GM23248 (cell line): ENCODE measurements at regions not wholly inside any gene's neighbourhood (a gene's known extent, or its start where the extent isn't known, plus 50 kb on each side); places are given as distances from the start of the nearest gene placed in this dataset.

Experiments used
- DNase-seq: peaks from one replicate; pipeline ENCODE4 v3.0.0-alpha.2; 2015
- H2AFZ ChIP-seq: fragments of 200-600 bp; sonication (generic); 2 replicates; pipeline ENCODE4 v1.6.1; 2016; ENCODE audit warnings: antibody characterized with exemption
- H3F3A ChIP-seq: fragments of 200-600 bp; sonication (generic); 2 replicates; pipeline ENCODE4 v1.6.1; 2016; ENCODE audit warnings: mild to moderate bottlenecking, antibody characterized with exemption, mixed run types; ENCODE audit not compliant: insufficient read depth
- H3K27ac ChIP-seq: fragments of 200-600 bp; sonication (generic); 2 replicates; pipeline ENCODE4 v1.5.1; 2016; ENCODE audit warnings: mild to moderate bottlenecking
- H3K27me3 ChIP-seq: fragments of 200-600 bp; sonication (generic); replicated peaks from 2 replicates; pipeline ENCODE4 v1.6.1; 2016; ENCODE audit warnings: mild to moderate bottlenecking; ENCODE audit not compliant: insufficient read depth
- H3K36me3 ChIP-seq: fragments of 200-600 bp; sonication (generic); 2 replicates; pipeline ENCODE4 v1.6.1; 2016; ENCODE audit warnings: low read depth, mild to moderate bottlenecking
- H3K4me1 ChIP-seq: fragments of 200-600 bp; sonication (generic); 2 replicates; pipeline ENCODE4 v1.6.1; 2016; ENCODE audit warnings: mild to moderate bottlenecking; ENCODE audit not compliant: insufficient read depth
- H3K4me2 ChIP-seq: fragments of 200-600 bp; sonication (generic); one replicate; pipeline ENCODE4 v1.6.1; 2016; ENCODE audit warnings: mild to moderate bottlenecking; ENCODE audit not compliant: unreplicated experiment
- H3K4me3 ChIP-seq: fragments of 200-600 bp; sonication (generic); 2 replicates; pipeline ENCODE4 v1.5.1; 2016; ENCODE audit warnings: mild to moderate bottlenecking
- H3K79me2 ChIP-seq: fragments of 200-600 bp; sonication (generic); 2 replicates; pipeline ENCODE4 v1.6.1; 2016; ENCODE audit warnings: mild to moderate bottlenecking; ENCODE audit not compliant: insufficient read depth
- H3K9ac ChIP-seq: fragments of 200-600 bp; sonication (generic); 2 replicates; pipeline ENCODE4 v1.6.1; 2016; ENCODE audit warnings: mild to moderate bottlenecking
- H3K9me2 ChIP-seq: fragments of 200-600 bp; sonication (generic); 2 replicates; pipeline ENCODE4 v1.6.1; 2016; ENCODE audit warnings: mixed run types, mild to moderate bottlenecking, moderate library complexity; ENCODE audit not compliant: insufficient read depth
- H3K9me3 ChIP-seq: fragments of 200-600 bp; sonication (generic); one replicate; pipeline ENCODE4 v1.6.1; 2017; ENCODE audit warnings: low read depth
- H4K20me1 ChIP-seq: fragments of 200-600 bp; sonication (generic); 2 replicates; pipeline ENCODE4 v1.6.0; 2016; ENCODE audit not compliant: insufficient read depth
- EZH2 ChIP-seq: fragments of 200-600 bp; sonication (generic); IDR thresholded peaks from 2 replicates; pipeline ENCODE4 v1.6.1; 2018; ENCODE audit warnings: antibody characterized with exemption, mild to moderate bottlenecking; ENCODE audit not compliant: insufficient read depth, poor library complexity, severe bottlenecking
- EZH2phosphoT487 ChIP-seq: fragments of 200-600 bp; sonication (generic); IDR thresholded peaks from 2 replicates; pipeline ENCODE4 v1.6.1; 2018; ENCODE audit warnings: antibody characterized with exemption, moderate library complexity, mild to moderate bottlenecking, low read depth; ENCODE audit not compliant: insufficient read depth
- WGBS, 2 experiments: methylation state at CpG; one replicate each; pipeline ENCODE4 v1.1.6; 2015 to 2017; ENCODE audit warnings: low lambda C conversion rate in 2 of 2, low coverage in 1 of 2; ENCODE audit errors: missing lambda C conversion rate in 2 of 2; 5-methylcytosine and 5-hydroxymethylcytosine counted together
- in situ Hi-C: fragments of 300-500 bp; cut with MboI; formaldehyde crosslinking; loops from 2 replicates; pipeline ENCODE4 v1.15.0; 2020

GRCh38 chr2:208579678-208580077, 173.1 kb downstream of the PTH2R start:
- no peak overlapping the region for H3K27ac ChIP-seq
- no peaks in the 10 kb centered on the region for H4K20me1 ChIP-seq
- H3K9me2 ChIP-seq = no peaks in the 10 kb centered on the region
- no peak for DNase-seq
- in situ Hi-C loops = no loop called here
- H3K79me2 ChIP-seq = no peaks in the 10 kb centered on the region
- H3K4me1 ChIP-seq = no peaks in the 10 kb centered on the region
- no peak overlapping the region for H2AFZ ChIP-seq
- H3K4me3 ChIP-seq = no peak overlapping the region
- TF ChIP-seq EZH2phosphoT487 (no peak), EZH2 (no peak)
- no peak overlapping the region for H3K9ac ChIP-seq
- 0 to 2% methylated on average over 1 of the region's 1 CpG for WGBS, 2 experiments
- no peaks in the 10 kb centered on the region for H3K27me3 ChIP-seq
- H3K9me3 ChIP-seq = no peaks in the 10 kb centered on the region
- no peak overlapping the region for H3K4me2 ChIP-seq
- no peaks in the 10 kb centered on the region for H3K36me3 ChIP-seq
- no peaks in the 10 kb centered on the region for H3F3A ChIP-seq

DNA sequence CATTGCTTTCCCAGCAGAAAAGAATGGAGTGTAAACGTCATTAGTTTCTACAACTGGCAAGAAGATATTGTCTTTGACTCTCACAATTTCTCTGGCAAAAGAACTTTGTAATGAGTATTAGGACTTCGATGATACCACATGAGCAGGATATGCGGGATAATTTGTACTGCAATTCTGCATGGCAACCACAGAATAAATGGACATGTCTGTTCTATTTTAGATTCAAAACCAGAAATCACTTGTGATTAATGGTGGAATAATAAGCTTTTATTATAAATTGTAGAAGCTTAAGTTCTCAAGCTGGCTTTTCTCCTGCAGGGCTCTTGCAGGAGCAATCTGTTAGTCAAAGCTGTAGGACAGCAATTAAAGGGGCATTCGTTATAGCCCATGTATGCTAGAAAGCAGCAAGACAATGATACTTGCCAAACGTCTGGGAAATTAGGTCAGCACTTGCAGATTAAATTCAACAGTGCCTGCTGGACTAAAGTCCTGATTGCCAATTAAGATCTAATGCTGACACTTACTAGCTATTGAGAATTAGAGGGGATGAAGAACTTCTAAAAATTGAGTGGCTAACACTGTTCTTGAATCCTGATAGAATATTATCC, 177.9 kb downstream of the PTH2R start:
- H3K4me1 ChIP-seq = no peaks in the 10 kb centered on the region
- H3K36me3 ChIP-seq = no peaks in the 10 kb centered on the region
- no peak for DNase-seq
- no peaks in the 10 kb centered on the region for H3K27me3 ChIP-seq
- 16 to 20% methylated on average over 5 of the region's 5 CpGs for WGBS, 2 experiments
- no peak overlapping the region for H3K4me2 ChIP-seq
- H3F3A ChIP-seq = no peaks in the 10 kb centered on the region
- no peak overlapping the region for H2AFZ ChIP-seq
- H3K9me2 ChIP-seq = no peaks in the 10 kb centered on the region
- H3K4me3 ChIP-seq = no peak overlapping the region
- in situ Hi-C loops = no loop called here
- TF ChIP-seq EZH2 (no peak), EZH2phosphoT487 (no peak)
- H3K9ac ChIP-seq = no peak overlapping the region
- no peaks in the 10 kb centered on the region for H3K79me2 ChIP-seq
- no peaks in the 10 kb centered on the region for H3K9me3 ChIP-seq
- H3K27ac ChIP-seq = no peak overlapping the region
- H4K20me1 ChIP-seq = no peaks in the 10 kb centered on the region

DNA sequence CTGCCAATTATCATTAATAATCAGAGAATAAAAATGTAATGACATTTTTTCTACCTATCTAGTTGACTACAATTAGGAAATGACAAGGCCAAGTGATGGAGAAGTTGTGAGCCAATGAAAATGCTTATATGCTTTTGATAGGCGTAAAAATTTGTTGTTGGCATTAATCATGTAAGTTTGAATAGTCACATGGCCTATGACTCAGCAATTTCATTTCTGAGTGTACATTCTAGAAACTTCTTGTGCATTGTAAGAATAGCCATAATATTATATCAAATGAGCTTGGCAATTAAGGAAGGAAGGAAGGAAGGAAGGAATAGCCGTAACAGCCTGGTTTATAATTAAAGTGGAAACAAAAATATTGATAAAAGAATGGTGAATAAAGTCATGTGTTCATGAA, 179.9 kb downstream of the PTH2R start:
- Histone ChIP-seq H3K9ac (no peak overlapping the region), H3F3A (no peaks in the 10 kb centered on the region), H3K36me3 (no peaks in the 10 kb centered on the region), H3K4me2 (no peak overlapping the region), H3K79me2 (no peaks in the 10 kb centered on the region), H3K27ac (no peak overlapping the region), H3K27me3 (no peaks in the 10 kb centered on the region), H4K20me1 (no peaks in the 10 kb centered on the region), H3K4me1 (no peaks in the 10 kb centered on the region), H3K9me3 (no peaks in the 10 kb centered on the region), H2AFZ (no peak overlapping the region), H3K9me2 (no peaks in the 10 kb centered on the region), H3K4me3 (no peak overlapping the region)
- in situ Hi-C loops = no loop called here
- no peak for DNase-seq
- 38 to 43% methylated on average over 2 of the region's 2 CpGs for WGBS, 2 experiments
- no peak for TF ChIP-seq EZH2phosphoT487
- no peak for TF ChIP-seq EZH2

DNA sequence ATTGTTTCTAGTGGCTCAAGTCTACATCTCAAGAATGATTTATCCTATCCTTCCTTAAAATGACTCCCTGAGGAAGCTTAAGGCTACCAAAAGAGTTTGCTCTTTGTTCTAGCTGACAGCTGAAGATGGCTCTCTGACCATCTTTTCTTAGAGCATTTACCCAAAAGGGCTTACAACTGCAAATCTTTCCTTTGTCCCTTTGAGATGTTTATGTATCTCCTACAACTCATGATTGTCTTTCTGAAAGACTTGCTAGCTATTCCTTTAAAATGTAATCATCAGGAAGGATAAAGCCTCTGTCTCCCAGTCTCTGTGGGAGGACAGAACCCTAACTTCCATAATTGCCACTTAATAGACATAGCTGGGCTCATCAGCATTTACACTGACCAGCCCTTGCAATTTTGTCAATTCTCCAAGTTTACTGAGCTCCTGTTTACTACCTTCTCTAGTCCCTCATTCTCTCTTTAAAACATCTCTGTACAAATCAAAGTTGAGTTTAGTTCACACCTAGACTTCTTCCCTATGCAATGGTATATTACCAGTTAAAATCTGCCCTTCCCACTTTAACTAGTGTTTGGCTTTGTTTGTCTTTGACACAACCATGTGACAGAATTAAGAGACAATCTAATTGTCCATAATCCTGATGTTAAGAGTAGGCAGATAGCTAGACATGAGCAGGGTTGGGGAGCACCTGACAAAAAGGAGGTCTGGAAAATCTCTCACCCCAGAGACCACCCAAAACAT, 188.2 kb downstream of the PTH2R start:
- in situ Hi-C loops = no loop called here
- H3K36me3 ChIP-seq = no peaks in the 10 kb centered on the region
- no peak overlapping the region for H2AFZ ChIP-seq
- no peak overlapping the region for H3K4me2 ChIP-seq
- no peak for DNase-seq
- H3K79me2 ChIP-seq = no peaks in the 10 kb centered on the region
- no peaks in the 10 kb centered on the region for H3K9me3 ChIP-seq
- no peak overlapping the region for H3K4me3 ChIP-seq
- H3K27me3 ChIP-seq = no peaks in the 10 kb centered on the region
- H3F3A ChIP-seq = no peaks in the 10 kb centered on the region
- H3K4me1 ChIP-seq = no peaks in the 10 kb centered on the region
- H3K9ac ChIP-seq = no peak overlapping the region
- no peaks in the 10 kb centered on the region for H3K9me2 ChIP-seq
- H4K20me1 ChIP-seq = no peaks in the 10 kb centered on the region
- H3K27ac ChIP-seq = no peak overlapping the region
- TF ChIP-seq EZH2 = no peak
- TF ChIP-seq EZH2phosphoT487 = no peak
